Smooth muscle cell (in vitro differentiated cells): ENCODE measurements at regions not wholly inside any gene's neighbourhood (a gene's known extent, or its start where the extent isn't known, plus 50 kb on each side); places are given as distances from the start of the nearest gene placed in this dataset.

ENCODE experiments used
- DNase-seq: peaks from one replicate; lab custom pipeline; 2025; ENCODE audit not compliant: unreplicated experiment; lab: John Stamatoyannopoulos, UW
- H2AFZ ChIP-seq: fragments of 200-600 bp; sonication (generic); 2 replicates; pipeline ENCODE4 v1.6.0; 2016; ENCODE audit warnings: antibody characterized with exemption, low read depth, mild to moderate bottlenecking
- H3F3A ChIP-seq: fragments of 200-600 bp; sonication (generic); 2 replicates; pipeline ENCODE4 v1.6.0; 2017; ENCODE audit warnings: antibody characterized with exemption, low read depth
- H3K27ac ChIP-seq: fragments of 200-600 bp; sonication (generic); 2 replicates; pipeline ENCODE4 v1.5.1; 2016; ENCODE audit warnings: low read depth, mild to moderate bottlenecking
- H3K27me3 ChIP-seq: fragments of 200-600 bp; sonication (generic); 2 replicates; pipeline ENCODE4 v1.6.1; 2016; ENCODE audit warnings: low read depth, mild to moderate bottlenecking
- H3K36me3 ChIP-seq: fragments of 200-600 bp; sonication (generic); 2 replicates; pipeline ENCODE4 v1.5.1; 2016; ENCODE audit warnings: low read depth
- H3K4me1 ChIP-seq: fragments of 200-600 bp; sonication (generic); 2 replicates; pipeline ENCODE4 v1.5.1; 2016; ENCODE audit warnings: low read depth
- H3K4me2 ChIP-seq: fragments of 200-600 bp; sonication (generic); 2 replicates; pipeline ENCODE4 v1.6.0; 2016; ENCODE audit warnings: mild to moderate bottlenecking
- H3K4me3 ChIP-seq: fragments of 200-600 bp; sonication (generic); 2 replicates; pipeline ENCODE4 v1.5.1; 2016; ENCODE audit warnings: mild to moderate bottlenecking
- H3K79me2 ChIP-seq: fragments of 200-600 bp; sonication (generic); 2 replicates; pipeline ENCODE4 v1.6.0; 2016; ENCODE audit warnings: low read depth, mild to moderate bottlenecking
- H3K9ac ChIP-seq: fragments of 200-600 bp; sonication (generic); 2 replicates; pipeline ENCODE4 v1.6.0; 2016; ENCODE audit warnings: low read depth
- H3K9me3 ChIP-seq: fragments of 200-600 bp; sonication (generic); replicated peaks from 2 replicates; pipeline ENCODE4 v1.5.1; 2016; ENCODE audit warnings: low read depth
- H4K20me1 ChIP-seq: fragments of 200-600 bp; sonication (generic); 2 replicates; pipeline ENCODE4 v1.6.0; 2016; ENCODE audit warnings: low read depth
- whole genome bisulfite sequencing: methylation state at CpG from one replicate; pipeline ENCODE4 v1.1.7; 2016; ENCODE audit warnings: low lambda C conversion rate; 5-methylcytosine and 5-hydroxymethylcytosine counted together
- TF ChIP-seq, protein P1 (sequence below): fragments of 200-600 bp; sonication (generic); IDR thresholded peaks from 2 replicates; pipeline ENCODE4 v1.5.1; 2017; ENCODE audit warnings: borderline replicate concordance, mild to moderate bottlenecking, antibody characterized with exemption; ENCODE audit not compliant: insufficient read depth, poor library complexity, severe bottlenecking

DNA sequence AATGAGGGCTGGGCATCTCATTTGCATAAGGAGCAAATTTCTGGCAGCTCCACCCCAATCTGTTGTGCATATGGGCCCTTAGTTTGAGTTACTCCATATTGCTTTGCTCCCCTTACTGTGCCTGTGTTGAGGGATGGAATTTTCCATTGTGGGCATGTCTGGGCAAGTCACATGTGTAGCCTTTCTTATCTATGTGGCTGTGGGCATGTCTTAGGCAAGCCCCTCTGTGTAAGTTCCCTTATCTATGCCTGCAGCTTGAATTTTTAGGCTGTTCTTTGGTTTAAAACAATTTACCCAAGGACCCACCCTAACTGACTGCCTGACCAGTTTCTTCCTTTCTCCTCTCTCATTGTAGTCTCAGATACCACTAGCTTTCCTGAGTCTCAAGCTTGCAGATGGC, 405.7 kb upstream of the NCAM2 start:
- Histone ChIP-seq H3K9me3 (no peaks in the 10 kb centered on the region), H3K27ac (no peak overlapping the region), H3K36me3 (no peaks in the 10 kb centered on the region), H3K4me1 (no peaks in the 10 kb centered on the region), H3K4me3 (no peak overlapping the region), H3K79me2 (no peaks in the 10 kb centered on the region), H3K27me3 (no peaks in the 10 kb centered on the region), H3K9ac (no peak overlapping the region), H3K4me2 (no peak overlapping the region), H4K20me1 (no peaks in the 10 kb centered on the region), H2AFZ (peak overlapping the region; percentile 84), H3F3A (no peaks in the 10 kb centered on the region)
- no peak for DNase-seq
- TF ChIP-seq, protein P1, sequence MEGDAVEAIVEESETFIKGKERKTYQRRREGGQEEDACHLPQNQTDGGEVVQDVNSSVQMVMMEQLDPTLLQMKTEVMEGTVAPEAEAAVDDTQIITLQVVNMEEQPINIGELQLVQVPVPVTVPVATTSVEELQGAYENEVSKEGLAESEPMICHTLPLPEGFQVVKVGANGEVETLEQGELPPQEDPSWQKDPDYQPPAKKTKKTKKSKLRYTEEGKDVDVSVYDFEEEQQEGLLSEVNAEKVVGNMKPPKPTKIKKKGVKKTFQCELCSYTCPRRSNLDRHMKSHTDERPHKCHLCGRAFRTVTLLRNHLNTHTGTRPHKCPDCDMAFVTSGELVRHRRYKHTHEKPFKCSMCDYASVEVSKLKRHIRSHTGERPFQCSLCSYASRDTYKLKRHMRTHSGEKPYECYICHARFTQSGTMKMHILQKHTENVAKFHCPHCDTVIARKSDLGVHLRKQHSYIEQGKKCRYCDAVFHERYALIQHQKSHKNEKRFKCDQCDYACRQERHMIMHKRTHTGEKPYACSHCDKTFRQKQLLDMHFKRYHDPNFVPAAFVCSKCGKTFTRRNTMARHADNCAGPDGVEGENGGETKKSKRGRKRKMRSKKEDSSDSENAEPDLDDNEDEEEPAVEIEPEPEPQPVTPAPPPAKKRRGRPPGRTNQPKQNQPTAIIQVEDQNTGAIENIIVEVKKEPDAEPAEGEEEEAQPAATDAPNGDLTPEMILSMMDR, result no peak

DNA sequence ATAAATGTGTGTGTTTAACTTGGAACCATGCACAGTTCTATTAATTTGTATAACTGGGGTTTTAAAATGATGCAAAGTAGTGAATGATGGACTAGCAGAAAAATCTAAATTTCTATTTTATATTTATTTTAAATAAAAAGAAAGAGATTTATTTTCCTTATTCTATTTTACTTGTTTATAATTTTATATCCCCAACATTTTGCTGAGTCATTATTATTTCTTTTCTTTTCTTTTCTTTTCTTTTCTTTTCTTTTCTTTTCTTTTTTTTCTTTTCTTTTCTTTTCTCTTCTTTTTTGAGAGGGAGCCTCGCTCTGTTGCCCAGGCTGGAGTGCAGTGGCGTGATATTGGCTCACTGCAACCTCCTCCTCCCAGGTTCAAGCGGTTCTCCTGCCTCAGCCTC, 395.0 kb upstream of the NCAM2 start:
- whole genome bisulfite sequencing, result 97% methylated on average over 3 of the region's 3 CpGs
- H3K79me2 ChIP-seq, result no peaks in the 10 kb centered on the region
- DNase-seq, result no peak
- H3K27me3 ChIP-seq, result no peaks in the 10 kb centered on the region
- no peak overlapping the region for H2AFZ ChIP-seq
- no peak overlapping the region for H3K4me3 ChIP-seq
- H3K4me1 ChIP-seq, result no peaks in the 10 kb centered on the region
- H4K20me1 ChIP-seq, result no peaks in the 10 kb centered on the region
- H3K9me3 ChIP-seq, result no peaks in the 10 kb centered on the region
- no peaks in the 10 kb centered on the region for H3F3A ChIP-seq
- TF ChIP-seq, protein P1, result no peak
- no peak overlapping the region for H3K9ac ChIP-seq
- no peaks in the 10 kb centered on the region for H3K36me3 ChIP-seq
- H3K27ac ChIP-seq, result no peak overlapping the region
- H3K4me2 ChIP-seq, result no peak overlapping the region

DNA sequence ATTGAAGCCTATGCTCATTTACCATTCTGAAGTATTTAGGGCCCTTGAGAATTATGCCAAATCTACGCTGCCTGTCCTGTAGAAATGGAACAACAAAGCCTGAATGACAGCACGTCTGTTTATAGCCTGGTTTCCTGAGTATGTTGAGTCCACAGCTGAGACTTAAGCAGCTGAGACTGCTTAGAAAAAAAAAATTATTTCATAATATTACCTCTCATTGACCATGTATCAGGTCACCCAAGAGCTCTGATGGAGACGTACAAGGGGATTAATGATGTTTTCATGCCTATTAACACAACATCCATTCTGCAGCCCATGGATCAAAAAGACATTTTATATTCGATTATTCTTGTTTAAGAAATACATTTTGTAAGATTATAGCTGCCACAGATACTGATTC, 387.2 kb upstream of the NCAM2 start:
- TF ChIP-seq, protein P1, result no peak
- WGBS, result 86% methylated on average over 4 of the region's 4 CpGs
- Histone ChIP-seq H3K4me2 (no peak overlapping the region), H2AFZ (no peak overlapping the region), H3K9ac (no peak overlapping the region), H3K27me3 (no peaks in the 10 kb centered on the region), H3K27ac (no peak overlapping the region), H3F3A (no peaks in the 10 kb centered on the region), H3K9me3 (no peaks in the 10 kb centered on the region), H3K4me1 (no peaks in the 10 kb centered on the region), H3K79me2 (no peaks in the 10 kb centered on the region), H3K36me3 (no peaks in the 10 kb centered on the region), H3K4me3 (no peak overlapping the region), H4K20me1 (no peaks in the 10 kb centered on the region)
- DNase-seq, result no peak

DNA sequence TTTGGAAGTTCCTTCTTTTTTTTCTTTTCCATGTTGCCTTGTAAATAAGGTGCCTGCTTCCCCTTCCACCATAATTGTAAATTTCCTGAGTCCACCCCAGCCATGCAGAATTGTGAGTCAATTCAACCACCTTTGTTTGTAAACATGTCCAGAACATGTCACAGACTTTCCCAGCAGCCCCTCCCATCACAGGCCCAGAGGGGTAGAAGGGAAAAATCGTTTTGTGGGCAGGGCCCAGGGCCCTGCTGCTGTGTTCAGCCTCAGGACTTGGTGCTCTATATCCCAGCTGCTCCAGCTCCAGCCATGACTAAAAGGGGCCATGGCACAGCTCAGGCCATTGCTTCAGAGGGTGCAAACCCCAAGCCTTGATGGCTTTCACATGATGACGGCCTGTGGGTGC, 384.6 kb upstream of the NCAM2 start:
- Histone ChIP-seq H3K4me1 (peaks cover 11% of the 10 kb centered on the region), H3K36me3 (no peaks in the 10 kb centered on the region), H3K27me3 (no peaks in the 10 kb centered on the region), H3K9me3 (no peaks in the 10 kb centered on the region), H4K20me1 (no peaks in the 10 kb centered on the region), H3K79me2 (no peaks in the 10 kb centered on the region), H2AFZ (no peak overlapping the region), H3K4me2 (no peak overlapping the region), H3K4me3 (no peak overlapping the region), H3K9ac (no peak overlapping the region), H3K27ac (no peak overlapping the region), H3F3A (no peaks in the 10 kb centered on the region)
- 72% methylated on average over 2 of the region's 2 CpGs for WGBS
- TF ChIP-seq, protein P1, result no peak
- no peak for DNase-seq
